ENCODE measurements at regions not wholly inside any gene's neighbourhood (a gene's known extent, or its start where the extent isn't known, plus 50 kb on each side); places are given as distances from the start of the nearest gene placed in this dataset.

- Histone ChIP-seq H3K9me3 (no peaks in the 10 kb centered on the region), H3K36me3 (no peaks in the 10 kb centered on the region), H3K4me1 (peaks cover 0 to 22% (median 0%) of the 10 kb centered on the region in 3 donors), H3K27me3 (no peaks in the 10 kb centered on the region), H3K4me3 (no peak overlapping the region), H3K27ac (no peak overlapping the region)
- DNase-seq: no peak
- TF ChIP-seq CTCF (IDR thresholded peaks at IDR 0.05) (no peak), POLR2A (IDR thresholded peaks at IDR 0.05) (no peak)
- 75 to 79% methylated on average over 5 of the region's 5 CpGs for WGBS, 2 donors
- intact Hi-C loops (cut with DNase I): no loop called here
These were observed 415.4 kb downstream of the ATP23 start for GRCh38 chr12:58356794-58357193.

- WGBS, 2 donors: 56 to 97% methylated on average over 2 of the region's 2 CpGs
- DNase-seq: no peak
- Histone ChIP-seq H3K27me3 (no peaks in the 10 kb centered on the region), H3K27ac (no peak overlapping the region), H3K4me1 (peaks cover 0 to 22% (median 0%) of the 10 kb centered on the region in 3 donors), H3K4me3 (no peak overlapping the region), H3K36me3 (no peaks in the 10 kb centered on the region), H3K9me3 (no peaks in the 10 kb centered on the region)
- intact Hi-C loops (cut with DNase I): no loop called here
- no peak for TF ChIP-seq CTCF (IDR thresholded peaks at IDR 0.05)
These were observed 416.1 kb downstream of the ATP23 start for GRCh38 chr12:58357511-58357910.

- WGBS, 2 donors: 60 to 68% methylated on average over 3 of the region's 3 CpGs
- intact Hi-C loops (cut with DNase I): no loop called here
- no peaks in the 10 kb centered on the region for H3K36me3 ChIP-seq
These were observed 417.0 kb downstream of the ATP23 start for GRCh38 chr12:58358369-58358768.

GRCh38 chr12:58359084-58359483 lies 417.7 kb downstream of the ATP23 start:
- Histone ChIP-seq H3K4me3 (no peak overlapping the region), H3K4me1 (peaks cover 0 to 22% (median 0%) of the 10 kb centered on the region in 3 donors), H3K36me3 (no peaks in the 10 kb centered on the region), H3K27ac (no peak overlapping the region), H3K27me3 (no peaks in the 10 kb centered on the region), H3K9me3 (no peaks in the 10 kb centered on the region)
- DNase-seq: no peak
- no peak for TF ChIP-seq POLR2A (IDR thresholded peaks at IDR 0.05)
- no peak for TF ChIP-seq CTCF (IDR thresholded peaks at IDR 0.05)
- intact Hi-C loops (cut with DNase I): no loop called here
- WGBS, 2 donors: 71 to 94% methylated on average over 1 to 8 of the region's 8 CpGs

More at GRCh38 chr12:58358369-58358768, 417.0 kb downstream of the ATP23 start:
- Histone ChIP-seq H3K4me3 (no peak overlapping the region), H3K27me3 (no peaks in the 10 kb centered on the region), H3K4me1 (peaks cover 0 to 22% (median 0%) of the 10 kb centered on the region in 3 donors), H3K27ac (no peak overlapping the region), H3K9me3 (no peaks in the 10 kb centered on the region)
- DNase-seq: no peak
- no peak for TF ChIP-seq POLR2A (IDR thresholded peaks at IDR 0.05)
- no peak for TF ChIP-seq CTCF (IDR thresholded peaks at IDR 0.05)

GRCh38 chr12:58361056-58361455 lies 419.7 kb downstream of the ATP23 start:
- WGBS, 2 donors: 66 to 91% methylated on average over 3 of the region's 3 CpGs
- TF ChIP-seq CTCF (IDR thresholded peaks at IDR 0.05) (no peak), POLR2A (IDR thresholded peaks at IDR 0.05) (no peak)
- no peaks in the 10 kb centered on the region for H3K27me3 ChIP-seq
- no peak overlapping the region for H3K27ac ChIP-seq
- intact Hi-C loops (cut with DNase I): no loop called here
- no peaks in the 10 kb centered on the region for H3K9me3 ChIP-seq
- peaks cover 0 to 35% (median 7%) of the 10 kb centered on the region in 3 donors for H3K4me1 ChIP-seq
- no peak overlapping the region for H3K4me3 ChIP-seq
- no peaks in the 10 kb centered on the region for H3K36me3 ChIP-seq
- no peak for DNase-seq

Measured in esophagus squamous epithelium (tissue), 5 donors.